ENCODE measurements at regions not wholly inside any gene's neighbourhood (a gene's known extent, or its start where the extent isn't known, plus 50 kb on each side); places are given as distances from the start of the nearest gene placed in this dataset.
"Not testable (repeated sequence)": the region's sequence is repeated elsewhere in the genome, so short reads cannot be mapped to it uniquely, and the experiment has no call there.

DNA sequence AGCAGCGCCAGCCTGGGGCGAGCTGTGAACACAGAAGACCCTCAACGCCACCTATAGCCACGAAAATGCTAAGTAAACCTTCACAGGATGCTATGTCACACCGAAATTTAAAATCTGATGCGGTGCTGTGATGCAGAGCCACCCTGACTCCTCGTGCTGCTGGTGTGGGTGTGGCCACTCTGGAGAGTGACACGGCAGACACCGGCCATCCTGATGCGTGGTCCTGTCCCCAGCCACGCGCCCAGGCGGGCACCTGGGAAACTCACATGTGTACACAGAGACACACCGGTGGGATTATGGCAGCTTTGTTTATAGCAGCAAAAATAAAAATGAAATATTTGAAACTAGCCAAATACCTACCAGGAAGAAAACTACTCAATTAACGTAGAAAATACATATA, 138.3 kb upstream of the SFSWAP start:
- no peak overlapping the region for H3K9ac ChIP-seq (ENCODE audit: low read length)
- H3K36me3 ChIP-seq (ENCODE audit: control insufficient read depth, insufficient read depth, low read length): no peaks in the 10 kb centered on the region
- peaks cover 3% of the 10 kb centered on the region for H3K27me3 ChIP-seq (ENCODE audit: control insufficient read depth, insufficient read depth, low read length)
- H3K4me3 ChIP-seq (ENCODE audit: low read length): no peak overlapping the region
- H3K27ac ChIP-seq (ENCODE audit: low read depth, low read length): no peak overlapping the region
- no peaks in the 10 kb centered on the region for H3K4me1 ChIP-seq (ENCODE audit: control insufficient read depth, insufficient read depth, low read length)

DNA sequence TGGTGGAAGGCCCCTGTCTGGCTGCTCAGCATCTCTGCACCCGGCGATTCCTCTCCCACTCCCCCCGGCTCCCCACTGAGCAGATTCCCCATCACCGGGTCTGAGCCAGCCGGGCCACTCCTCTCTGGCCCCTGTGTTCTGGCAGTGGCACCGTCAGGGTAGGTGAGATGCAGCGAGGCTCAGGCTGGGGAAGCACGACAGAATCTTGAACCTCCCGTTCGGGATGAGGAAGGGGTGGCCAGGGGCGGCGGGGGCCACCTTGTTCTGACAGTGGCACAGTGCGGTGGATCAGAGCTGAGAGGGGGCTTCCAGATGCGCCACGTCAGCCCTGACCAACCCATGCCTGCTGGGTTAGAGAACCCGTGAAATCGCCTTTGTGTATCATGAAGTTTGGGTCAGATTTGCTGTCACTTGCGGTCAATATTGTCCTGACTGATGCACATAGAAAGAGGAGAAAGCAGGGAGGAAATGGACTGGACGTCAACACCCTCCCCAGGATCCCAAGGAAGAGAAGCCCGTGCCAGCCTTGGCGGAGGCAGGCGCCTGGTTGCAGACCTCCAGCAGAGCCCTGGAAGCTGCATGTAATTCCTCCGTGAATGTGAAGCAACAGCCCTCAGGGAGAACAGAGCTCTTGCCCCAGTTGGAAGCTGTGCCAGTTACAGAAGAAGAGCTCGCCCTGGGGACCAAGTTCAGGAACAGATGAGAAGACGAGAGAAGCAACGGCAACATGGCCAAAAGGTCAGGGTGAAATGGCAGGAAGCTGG, 137.1 kb upstream of the SFSWAP start:
- H3K27me3 ChIP-seq (ENCODE audit: control insufficient read depth, insufficient read depth, low read length): peaks cover 3% of the 10 kb centered on the region
- H3K36me3 ChIP-seq (ENCODE audit: control insufficient read depth, insufficient read depth, low read length): no peaks in the 10 kb centered on the region
- H3K9ac ChIP-seq (ENCODE audit: low read length): no peak overlapping the region
- no peak overlapping the region for H3K4me3 ChIP-seq (ENCODE audit: low read length)
- no peak overlapping the region for H3K27ac ChIP-seq (ENCODE audit: low read depth, low read length)
- H3K4me1 ChIP-seq (ENCODE audit: control insufficient read depth, insufficient read depth, low read length): no peaks in the 10 kb centered on the region

DNA sequence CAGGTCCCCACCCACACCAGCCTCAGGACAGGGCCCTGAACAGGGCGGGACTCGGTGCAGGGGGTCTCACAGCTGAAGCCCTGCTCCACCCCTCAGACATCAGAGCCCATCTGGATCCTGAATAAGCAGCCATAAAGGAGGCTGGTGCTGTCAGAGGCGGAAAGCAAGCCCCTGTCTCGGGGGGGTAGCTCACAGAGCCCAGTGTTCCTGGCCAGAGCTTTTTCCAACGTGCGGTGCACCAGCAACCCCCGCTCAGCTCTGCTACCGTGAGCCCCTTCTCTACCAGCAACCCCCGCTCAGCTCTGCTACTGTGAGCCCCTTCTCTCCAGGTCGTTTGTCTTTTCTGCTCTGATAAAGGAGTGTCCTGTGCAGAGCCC, 136.5 kb upstream of the SFSWAP start:
- Histone ChIP-seq H3K4me3 (ENCODE audit: low read length) (no peak overlapping the region), H3K27me3 (ENCODE audit: control insufficient read depth, insufficient read depth, low read length) (peaks cover 5% of the 10 kb centered on the region)

DNA sequence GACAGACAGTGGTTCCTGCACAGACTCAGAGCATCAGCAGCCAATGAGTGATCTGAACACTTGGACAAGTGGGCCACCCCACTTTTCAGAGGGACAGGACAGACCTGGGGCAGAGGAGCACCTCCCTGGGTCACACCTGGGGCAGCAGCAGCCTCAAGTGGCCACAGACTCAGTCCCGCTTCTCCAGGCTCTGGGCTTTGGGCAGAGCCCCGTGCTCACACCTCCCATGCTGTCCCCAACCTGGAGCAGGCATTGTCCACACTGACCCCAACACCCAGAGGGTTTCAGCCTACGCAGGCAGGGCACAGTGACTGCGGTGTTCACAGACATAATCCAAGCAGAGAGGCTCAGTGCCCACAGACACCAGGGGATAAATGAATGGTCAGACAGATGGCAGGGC, 135.5 kb upstream of the SFSWAP start:
- Histone ChIP-seq H3K9ac (ENCODE audit: low read length) (no peak overlapping the region), H3K4me1 (ENCODE audit: control insufficient read depth, insufficient read depth, low read length) (no peaks in the 10 kb centered on the region), H3K27me3 (ENCODE audit: control insufficient read depth, insufficient read depth, low read length) (peaks cover 5% of the 10 kb centered on the region), H3K36me3 (ENCODE audit: control insufficient read depth, insufficient read depth, low read length) (no peaks in the 10 kb centered on the region), H3K4me3 (ENCODE audit: low read length) (no peak overlapping the region), H3K27ac (ENCODE audit: low read depth, low read length) (no peak overlapping the region)

More for the DNA sequence above, 136.5 kb upstream of the SFSWAP start:
- no peak overlapping the region for H3K27ac ChIP-seq (ENCODE audit: low read depth, low read length)
- no peaks in the 10 kb centered on the region for H3K4me1 ChIP-seq (ENCODE audit: control insufficient read depth, insufficient read depth, low read length)
- H3K36me3 ChIP-seq (ENCODE audit: control insufficient read depth, insufficient read depth, low read length): no peaks in the 10 kb centered on the region
- no peak overlapping the region for H3K9ac ChIP-seq (ENCODE audit: low read length)

DNA sequence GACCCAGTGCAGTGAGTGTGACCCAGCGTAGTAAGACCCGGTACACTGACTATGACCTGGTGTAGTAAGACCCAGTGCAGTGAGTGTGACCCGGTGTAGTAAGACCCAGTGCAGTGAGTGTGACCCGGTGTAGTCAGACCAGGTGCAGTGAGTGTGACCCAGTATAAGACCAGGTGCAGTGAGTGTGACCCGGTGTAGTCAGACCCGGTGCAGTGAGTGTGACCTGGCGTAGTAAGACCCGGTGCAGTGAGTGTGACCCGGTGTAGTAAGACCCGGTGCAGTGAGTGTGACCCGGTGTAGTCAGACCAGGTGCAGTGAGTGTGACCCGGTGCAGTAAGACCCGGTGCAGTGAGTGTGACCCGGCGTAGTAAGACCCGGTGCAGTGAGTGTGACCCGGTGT, 134.2 kb upstream of the SFSWAP start:
- H3K4me1 ChIP-seq (ENCODE audit: control insufficient read depth, insufficient read depth, low read length); H3K9ac ChIP-seq (ENCODE audit: low read length); H3K27me3 ChIP-seq (ENCODE audit: control insufficient read depth, insufficient read depth, low read length); H3K36me3 ChIP-seq (ENCODE audit: control insufficient read depth, insufficient read depth, low read length); H3K4me3 ChIP-seq (ENCODE audit: low read length); H3K27ac ChIP-seq (ENCODE audit: low read depth, low read length): not testable (repeated sequence)

DNA sequence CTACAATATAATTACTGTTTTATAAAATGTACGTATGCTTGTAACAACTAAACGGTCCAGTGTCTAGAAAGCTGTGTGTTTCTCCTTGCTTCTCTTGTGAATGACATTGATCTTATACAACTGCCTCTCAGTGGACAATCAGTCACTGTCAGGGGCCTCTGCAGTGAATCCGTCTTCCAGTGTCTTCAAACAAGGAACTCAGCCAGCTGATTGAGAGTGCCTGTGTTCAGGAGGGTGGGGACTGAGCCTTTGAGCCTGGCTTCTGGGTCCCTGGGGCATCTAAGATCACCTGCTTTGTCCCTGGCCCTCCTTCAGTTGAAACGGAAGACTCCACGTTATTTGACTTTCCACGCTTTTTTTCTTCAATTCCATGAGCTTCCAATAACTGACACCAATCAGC, 133.1 kb upstream of the SFSWAP start:
- no peaks in the 10 kb centered on the region for H3K4me1 ChIP-seq (ENCODE audit: control insufficient read depth, insufficient read depth, low read length)
- no peak overlapping the region for H3K9ac ChIP-seq (ENCODE audit: low read length)
- H3K27me3 ChIP-seq (ENCODE audit: control insufficient read depth, insufficient read depth, low read length): peaks cover 5% of the 10 kb centered on the region
- no peak overlapping the region for H3K4me3 ChIP-seq (ENCODE audit: low read length)
- no peaks in the 10 kb centered on the region for H3K36me3 ChIP-seq (ENCODE audit: control insufficient read depth, insufficient read depth, low read length)
- H3K27ac ChIP-seq (ENCODE audit: low read depth, low read length): no peak overlapping the region

DNA sequence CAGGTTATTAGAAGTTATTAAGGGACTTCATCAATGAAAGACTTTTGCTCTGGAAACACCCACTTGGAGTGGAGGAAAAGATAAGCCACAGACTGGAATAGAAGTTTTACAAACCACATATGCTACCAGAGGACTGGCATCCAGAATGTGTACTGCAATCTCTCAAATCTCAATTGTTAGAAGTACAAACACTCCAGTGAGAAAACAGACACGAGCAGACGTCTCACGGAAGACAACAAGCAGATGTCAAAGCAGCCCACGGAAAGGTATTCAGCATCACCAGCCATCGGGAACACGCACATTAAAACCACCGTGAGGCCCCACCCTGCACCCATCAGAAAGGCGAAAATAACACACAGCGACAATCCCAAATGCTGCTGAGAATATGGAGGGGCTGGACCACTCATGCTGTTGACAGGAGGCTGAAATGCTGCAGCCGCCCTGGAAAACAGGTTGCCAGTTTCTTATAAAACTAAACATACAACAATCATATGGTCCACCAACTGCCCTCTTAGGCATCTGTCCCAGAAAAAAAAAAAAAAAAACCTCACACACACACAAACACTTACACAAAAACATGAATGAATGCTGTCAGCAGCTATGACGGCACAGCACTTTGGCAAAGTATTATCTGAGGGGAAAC, 131.9 kb upstream of the SFSWAP start:
- no peak overlapping the region for H3K27ac ChIP-seq (ENCODE audit: low read depth, low read length)
- no peaks in the 10 kb centered on the region for H3K4me1 ChIP-seq (ENCODE audit: control insufficient read depth, insufficient read depth, low read length)
- H3K36me3 ChIP-seq (ENCODE audit: control insufficient read depth, insufficient read depth, low read length): no peaks in the 10 kb centered on the region
- no peak overlapping the region for H3K4me3 ChIP-seq (ENCODE audit: low read length)
- H3K27me3 ChIP-seq (ENCODE audit: control insufficient read depth, insufficient read depth, low read length): peaks cover 2% of the 10 kb centered on the region
- no peak overlapping the region for H3K9ac ChIP-seq (ENCODE audit: low read length)

DNA sequence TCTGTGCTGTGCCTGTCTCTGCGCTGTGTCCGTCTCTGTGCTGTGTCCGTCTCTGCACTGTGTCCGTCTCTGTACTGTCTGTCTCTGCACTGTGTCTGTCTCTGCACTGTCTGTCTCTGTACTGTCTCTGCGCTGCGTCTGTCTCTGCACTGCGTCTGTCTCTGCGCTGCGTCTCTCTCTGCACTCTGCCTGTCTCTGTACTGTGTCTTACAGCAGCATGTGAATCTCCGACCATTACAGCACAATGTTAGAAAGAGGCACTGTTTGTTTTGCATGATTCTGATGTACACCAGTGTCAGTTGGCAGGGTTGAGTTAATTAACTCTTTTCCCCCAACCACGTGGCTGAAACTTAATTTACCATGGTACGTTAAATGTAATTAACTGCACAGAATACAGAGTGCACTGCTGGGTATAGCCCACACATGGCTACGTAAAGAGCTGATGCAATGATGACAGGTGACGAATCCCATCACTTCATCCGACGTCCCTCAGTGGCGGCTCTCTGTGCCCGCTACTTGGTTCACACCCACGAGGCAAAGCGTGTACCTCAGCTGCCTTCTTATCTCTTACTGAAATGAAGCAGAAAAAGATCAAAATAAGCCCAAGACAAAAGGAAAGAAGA, 127.7 kb upstream of the SFSWAP start:
- peaks cover 2% of the 10 kb centered on the region for H3K27me3 ChIP-seq (ENCODE audit: control insufficient read depth, insufficient read depth, low read length)
- no peak overlapping the region for H3K27ac ChIP-seq (ENCODE audit: low read depth, low read length)
- H3K36me3 ChIP-seq (ENCODE audit: control insufficient read depth, insufficient read depth, low read length): no peaks in the 10 kb centered on the region
- H3K4me1 ChIP-seq (ENCODE audit: control insufficient read depth, insufficient read depth, low read length): no peaks in the 10 kb centered on the region
- H3K4me3 ChIP-seq (ENCODE audit: low read length): no peak overlapping the region
- no peak overlapping the region for H3K9ac ChIP-seq (ENCODE audit: low read length)

DNA sequence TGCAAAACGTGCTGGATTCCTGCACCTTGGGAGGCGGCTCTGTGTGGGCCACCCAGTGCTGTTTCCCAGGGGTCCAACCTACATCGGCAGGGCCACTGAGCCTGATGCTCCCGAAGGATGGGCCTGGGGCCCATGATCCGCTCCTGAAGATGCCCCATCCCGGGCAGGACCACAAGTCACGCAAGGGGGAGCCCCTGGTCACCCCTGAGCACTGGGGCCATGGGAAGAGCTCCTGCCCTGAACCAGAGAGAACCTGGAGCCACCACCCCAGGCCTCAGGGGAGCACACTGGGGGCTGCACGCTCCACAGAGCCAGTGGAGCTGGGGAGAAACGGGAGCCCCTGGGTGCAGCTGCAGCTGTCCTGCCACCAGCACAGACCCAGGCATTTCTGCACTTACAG, 124.6 kb upstream of the SFSWAP start:
- Histone ChIP-seq H3K9ac (ENCODE audit: low read length) (no peak overlapping the region), H3K4me3 (ENCODE audit: low read length) (no peak overlapping the region), H3K4me1 (ENCODE audit: control insufficient read depth, insufficient read depth, low read length) (no peaks in the 10 kb centered on the region), H3K36me3 (ENCODE audit: control insufficient read depth, insufficient read depth, low read length) (no peaks in the 10 kb centered on the region), H3K27me3 (ENCODE audit: control insufficient read depth, insufficient read depth, low read length) (no peaks in the 10 kb centered on the region), H3K27ac (ENCODE audit: low read depth, low read length) (no peak overlapping the region)

DNA sequence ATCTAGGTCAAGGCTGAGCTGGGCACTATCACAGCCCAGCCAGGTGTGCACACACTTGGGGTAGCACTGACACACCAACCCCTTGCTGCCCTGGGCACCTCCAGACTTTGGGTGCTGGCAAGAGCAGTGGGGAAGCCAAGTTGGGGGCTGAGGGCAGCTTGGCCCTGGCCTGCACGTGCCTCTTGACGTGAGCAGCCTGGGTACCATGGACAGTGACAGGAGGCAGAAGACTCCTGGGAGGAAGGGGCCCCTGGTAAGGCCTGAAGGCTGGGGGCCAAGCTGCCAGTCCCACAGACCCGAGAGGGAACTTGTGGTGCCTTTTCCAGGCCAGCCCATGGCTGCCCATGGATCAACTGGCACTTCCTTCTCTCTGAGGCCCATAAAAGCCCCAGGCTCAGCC, 124.1 kb upstream of the SFSWAP start:
- Histone ChIP-seq H3K27me3 (ENCODE audit: control insufficient read depth, insufficient read depth, low read length) (no peaks in the 10 kb centered on the region), H3K4me1 (ENCODE audit: control insufficient read depth, insufficient read depth, low read length) (no peaks in the 10 kb centered on the region), H3K4me3 (ENCODE audit: low read length) (no peak overlapping the region), H3K9ac (ENCODE audit: low read length) (no peak overlapping the region), H3K27ac (ENCODE audit: low read depth, low read length) (no peak overlapping the region), H3K36me3 (ENCODE audit: control insufficient read depth, insufficient read depth, low read length) (no peaks in the 10 kb centered on the region)

DNA sequence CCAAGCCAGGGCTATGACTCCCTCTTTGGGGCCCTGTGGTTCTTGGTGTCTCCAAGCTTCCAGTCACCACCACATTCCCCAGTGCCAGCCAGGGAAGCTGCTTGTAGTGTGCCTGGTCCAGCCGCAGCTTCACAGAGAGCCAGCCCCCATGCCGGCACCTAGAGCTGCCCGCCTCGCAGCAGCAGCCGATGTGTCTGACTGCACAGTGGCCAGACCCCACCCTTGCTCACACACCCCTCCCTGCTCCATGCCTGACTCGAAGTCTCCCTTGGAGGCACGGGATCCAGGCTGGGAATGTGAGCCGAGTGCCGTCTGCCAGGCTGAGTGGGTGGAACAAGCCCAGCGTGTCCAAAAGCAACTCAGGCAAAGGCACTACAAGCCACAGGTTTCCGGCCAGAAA, 123.3 kb upstream of the SFSWAP start:
- Histone ChIP-seq H3K4me3 (ENCODE audit: low read length) (no peak overlapping the region), H3K27ac (ENCODE audit: low read depth, low read length) (no peak overlapping the region), H3K27me3 (ENCODE audit: control insufficient read depth, insufficient read depth, low read length) (no peaks in the 10 kb centered on the region), H3K4me1 (ENCODE audit: control insufficient read depth, insufficient read depth, low read length) (no peaks in the 10 kb centered on the region), H3K9ac (ENCODE audit: low read length) (no peak overlapping the region), H3K36me3 (ENCODE audit: control insufficient read depth, insufficient read depth, low read length) (no peaks in the 10 kb centered on the region)

DNA sequence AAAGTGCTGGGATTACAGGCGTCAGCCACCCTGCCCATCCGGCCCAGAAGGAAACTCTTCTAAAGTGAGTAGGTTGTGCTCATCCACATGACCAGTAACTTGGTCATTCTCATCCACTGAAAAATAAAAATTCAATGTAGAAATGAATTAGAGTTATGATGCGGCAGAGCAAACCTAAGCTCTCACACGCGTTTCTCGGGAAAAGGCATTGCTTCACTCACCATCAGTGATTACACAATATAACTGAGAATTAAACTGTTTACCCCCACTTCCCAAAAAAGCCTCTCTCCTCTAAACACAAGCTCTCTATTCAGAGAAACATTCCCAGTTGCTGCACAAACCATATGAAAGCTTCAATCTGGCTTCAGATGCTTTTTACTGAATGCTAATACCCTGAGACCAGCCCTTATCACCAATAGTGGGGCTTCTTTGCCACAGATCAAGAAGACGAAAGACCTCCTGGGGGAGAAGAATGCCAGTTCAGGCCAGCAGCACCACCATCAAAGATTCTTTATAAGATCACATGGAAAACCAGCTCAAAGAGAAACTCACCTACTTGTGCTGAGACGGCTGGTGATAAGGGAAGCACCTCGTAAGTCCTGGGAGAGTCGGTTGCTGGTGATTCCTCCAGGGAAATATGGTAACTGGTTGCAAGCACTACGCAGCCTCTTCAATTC, 121.5 kb upstream of the SFSWAP start:
- Histone ChIP-seq H3K27ac (ENCODE audit: low read depth, low read length) (no peak overlapping the region), H3K36me3 (ENCODE audit: control insufficient read depth, insufficient read depth, low read length) (no peaks in the 10 kb centered on the region), H3K27me3 (ENCODE audit: control insufficient read depth, insufficient read depth, low read length) (no peaks in the 10 kb centered on the region), H3K4me1 (ENCODE audit: control insufficient read depth, insufficient read depth, low read length) (no peaks in the 10 kb centered on the region), H3K9ac (ENCODE audit: low read length) (no peak overlapping the region), H3K4me3 (ENCODE audit: low read length) (no peak overlapping the region)

Measured in rectal smooth muscle tissue (tissue), 1 donor.